Astrocyte of the spinal cord (primary cell): ENCODE measurements at regions not wholly inside any gene's neighbourhood (a gene's known extent, or its start where the extent isn't known, plus 50 kb on each side); places are given as distances from the start of the nearest gene placed in this dataset.
"Not testable (repeated sequence)": the region's sequence is repeated elsewhere in the genome, so short reads cannot be mapped to it uniquely, and the experiment has no call there.

Experiments used
- DNase-seq: peaks from one replicate; pipeline ENCODE4 v3.0.0; 2011; ENCODE audit warnings: low read depth, low spot score
- H3K4me3 ChIP-seq: 2 replicates; pipeline ENCODE4 v1.5.1; 2011; ENCODE audit warnings: low read depth, mild to moderate bottlenecking, low read length, moderate library complexity
- CTCF ChIP-seq: IDR thresholded peaks from 2 replicates; pipeline ENCODE4 v1.5.1; 2012; ENCODE audit warnings: low read depth, mild to moderate bottlenecking, low read length, inconsistent platforms
- in situ Hi-C: cut with HindIII; loops from 2 replicates; pipeline ENCODE4 v1.10.0; 2017; ENCODE audit warnings: low sequenced_read_pairs

DNA sequence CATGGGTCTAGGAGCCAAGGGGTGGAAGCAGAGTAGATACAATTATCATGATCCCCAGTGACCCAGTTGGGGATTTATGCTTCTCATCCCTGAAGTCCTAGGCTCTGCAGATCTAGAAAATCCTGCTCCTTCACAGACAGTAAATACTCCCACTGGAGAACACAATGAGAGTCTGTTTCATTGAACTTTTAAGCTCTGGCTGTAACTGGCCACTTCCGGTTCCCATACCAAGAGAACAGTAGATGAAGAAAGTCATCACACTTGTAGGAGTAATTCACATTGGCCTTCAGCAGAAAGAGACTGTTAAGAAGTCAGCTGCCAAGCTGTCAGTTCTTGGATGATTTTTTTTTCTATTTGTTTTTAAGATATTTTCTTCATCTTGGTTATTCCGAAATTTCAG lies 597.1 kb downstream of the ACTL7B start:
- TF ChIP-seq CTCF: no peak
- DNase-seq: no peak
- in situ Hi-C loops: no loop called here

GRCh38 chr9:108257382-108257781 lies 598.4 kb downstream of the ACTL7B start:
- H3K4me3 ChIP-seq: no peak overlapping the region
- in situ Hi-C loops: no loop called here
- TF ChIP-seq CTCF: no peak
- no peak for DNase-seq

More for the DNA sequence above, 597.1 kb downstream of the ACTL7B start:
- no peak overlapping the region for H3K4me3 ChIP-seq

DNA sequence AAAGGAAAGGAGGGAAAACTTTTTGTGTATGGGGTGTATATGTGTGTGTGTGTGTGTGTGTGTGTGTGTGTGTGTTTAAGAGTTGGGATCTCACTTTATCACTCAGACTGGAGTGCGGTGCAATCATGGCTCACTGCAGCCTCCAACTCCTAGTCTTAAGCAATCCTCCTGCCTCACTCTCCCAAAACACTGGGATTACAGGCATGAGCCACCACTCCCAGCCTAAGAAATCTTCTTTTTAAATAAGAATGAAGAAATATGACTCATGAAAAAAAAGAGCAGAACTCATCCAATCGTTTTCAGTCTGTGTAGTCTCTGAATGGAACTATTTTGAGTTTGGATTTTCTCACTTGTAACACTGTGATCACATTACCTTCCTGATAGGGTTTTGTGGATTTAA lies 601.5 kb downstream of the ACTL7B start:
- in situ Hi-C loops: no loop called here
- no peak for TF ChIP-seq CTCF
- no peak for DNase-seq
- no peak overlapping the region for H3K4me3 ChIP-seq

DNA sequence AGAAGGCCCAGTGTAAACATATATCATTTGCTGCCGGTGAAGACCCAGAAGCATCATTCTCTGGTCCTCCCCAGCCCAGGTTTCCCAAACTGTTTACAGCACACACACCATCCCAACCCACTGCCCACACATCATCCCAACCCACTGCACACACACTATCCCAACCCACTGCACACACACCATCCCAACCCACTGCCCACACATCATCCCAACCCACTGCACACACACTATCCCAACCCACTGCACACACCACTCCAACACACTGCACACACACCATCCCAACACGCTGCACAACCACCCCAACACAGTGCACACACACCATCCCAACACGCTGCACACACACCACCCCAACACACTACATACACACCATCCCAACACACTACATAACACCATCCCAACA lies 608.4 kb downstream of the ACTL7B start:
- in situ Hi-C loops, H3K4me3 ChIP-seq, DNase-seq: not testable (repeated sequence)

GRCh38 chr9:108245901-108246300 lies 609.9 kb downstream of the ACTL7B start:
- DNase-seq: no peak
- in situ Hi-C loops: no loop called here
- H3K4me3 ChIP-seq: no peak overlapping the region
- no peak for TF ChIP-seq CTCF

DNA sequence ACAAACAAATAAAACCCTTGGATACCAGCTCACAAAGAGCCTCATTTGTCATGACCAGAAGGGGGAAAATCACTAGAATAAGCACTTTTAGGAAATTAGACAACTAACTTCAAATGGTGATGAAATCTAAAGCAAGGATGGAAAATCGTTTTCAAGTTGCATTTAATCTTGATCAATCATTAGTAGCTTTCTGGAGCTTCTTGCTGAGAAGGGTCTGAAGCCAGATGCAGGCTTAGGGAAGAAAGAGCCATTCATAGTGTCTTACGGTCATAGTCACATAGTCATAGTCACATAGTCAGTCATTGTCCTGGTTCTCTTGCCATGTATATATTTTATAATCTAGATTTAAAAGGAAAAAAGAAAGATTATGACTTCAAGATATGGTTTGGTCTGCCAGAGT lies 610.5 kb downstream of the ACTL7B start:
- in situ Hi-C loops: no loop called here
- H3K4me3 ChIP-seq: no peak overlapping the region
- no peak for DNase-seq
- TF ChIP-seq CTCF: no peak

- DNase-seq: no peak
- no peak for TF ChIP-seq CTCF
Measured at GRCh38 chr9:108244686-108245085, 611.1 kb downstream of the ACTL7B start.

More at GRCh38 chr9:108244686-108245085, 611.1 kb downstream of the ACTL7B start:
- no peak overlapping the region for H3K4me3 ChIP-seq
- in situ Hi-C loops: no loop called here
